Colonic mucosa (tissue), 4 donors: ENCODE measurements at regions not wholly inside any gene's neighbourhood (a gene's known extent, or its start where the extent isn't known, plus 50 kb on each side); places are given as distances from the start of the nearest gene placed in this dataset.

Experiments used
- DNase-seq: peaks from one replicate; pipeline ENCODE4 v3.0.0-alpha.2; 2020
- H3K27ac ChIP-seq: fragments of 200-600 bp; one replicate; pipeline ENCODE4 v1.8.0; 2021
- H3K27me3 ChIP-seq: fragments of 200-600 bp; one replicate; pipeline ENCODE4 v1.8.0; 2021
- H3K36me3 ChIP-seq: fragments of 200-600 bp; one replicate; pipeline ENCODE4 v1.8.0; 2021
- H3K4me1 ChIP-seq: fragments of 200-600 bp; one replicate; pipeline ENCODE4 v1.8.0; 2021; ENCODE audit warnings: mild to moderate bottlenecking
- H3K4me3 ChIP-seq: fragments of 200-600 bp; one replicate; pipeline ENCODE4 v1.8.0; 2021
- H3K9ac ChIP-seq, 2 donors: one replicate each; pipeline ENCODE4 v1.7.0; 2013; ENCODE audit warnings: control low read depth in 2 of 2, low read depth in 2 of 2, low read length in 2 of 2
- H3K9me3 ChIP-seq: fragments of 200-600 bp; one replicate; pipeline ENCODE4 v1.8.0; 2021
- CTCF ChIP-seq: fragments of 200-600 bp; IDR thresholded peaks from one replicate; pipeline ENCODE4 v1.8.0; 2022; ENCODE audit warnings: antibody characterized with exemption, mild to moderate bottlenecking
- intact Hi-C: fragments of 100-400 bp; cut with DNase I; formaldehyde crosslinking; loops from one replicate; pipeline ENCODE4 v1.14.1; 2022
- donor health status: healthy.
- donor health status: DM: no; HTN: no; CAD: no.
- donor health status: DM: no; HTN: no; CAD: no.

- intact Hi-C loops = no loop called here
- H3K27me3 ChIP-seq = no peaks in the 10 kb centered on the region
- no peak for TF ChIP-seq CTCF
- DNase-seq = no peak
- H3K9ac ChIP-seq = no peak overlapping the region
- H3K4me3 ChIP-seq = no peak overlapping the region
- no peak overlapping the region for H3K27ac ChIP-seq
- H3K9me3 ChIP-seq = no peaks in the 10 kb centered on the region
- no peaks in the 10 kb centered on the region for H3K36me3 ChIP-seq
- no peaks in the 10 kb centered on the region for H3K4me1 ChIP-seq
Observed at GRCh38 chr14:66233591-66233990, 252.6 kb upstream of the CCDC196 start.

GRCh38 chr14:66234411-66234810, 251.8 kb upstream of the CCDC196 start:
- Histone ChIP-seq H3K9ac (no peak overlapping the region), H3K27me3 (no peaks in the 10 kb centered on the region), H3K4me3 (no peak overlapping the region), H3K4me1 (no peaks in the 10 kb centered on the region), H3K27ac (no peak overlapping the region), H3K36me3 (no peaks in the 10 kb centered on the region), H3K9me3 (no peaks in the 10 kb centered on the region)
- DNase-seq = no peak
- intact Hi-C loops = no loop called here
- no peak for TF ChIP-seq CTCF

GRCh38 chr14:66237741-66238140, 248.4 kb upstream of the CCDC196 start:
- Histone ChIP-seq H3K36me3 (no peaks in the 10 kb centered on the region), H3K27me3 (no peaks in the 10 kb centered on the region), H3K9me3 (no peaks in the 10 kb centered on the region), H3K9ac (no peak overlapping the region), H3K4me3 (no peak overlapping the region), H3K27ac (no peak overlapping the region), H3K4me1 (no peaks in the 10 kb centered on the region)
- no peak for TF ChIP-seq CTCF
- DNase-seq = no peak
- intact Hi-C loops = no loop called here

- intact Hi-C loops = no loop called here
- no peak for DNase-seq
- Histone ChIP-seq H3K36me3 (no peaks in the 10 kb centered on the region), H3K27me3 (no peaks in the 10 kb centered on the region), H3K4me3 (no peak overlapping the region), H3K9ac (no peak overlapping the region), H3K4me1 (no peaks in the 10 kb centered on the region), H3K27ac (no peak overlapping the region), H3K9me3 (no peaks in the 10 kb centered on the region)
- TF ChIP-seq CTCF = no peak
Observed at GRCh38 chr14:66238969-66239368, 247.2 kb upstream of the CCDC196 start.

- Histone ChIP-seq H3K4me3 (no peak overlapping the region), H3K9me3 (no peaks in the 10 kb centered on the region), H3K27ac (no peak overlapping the region), H3K4me1 (no peaks in the 10 kb centered on the region), H3K27me3 (no peaks in the 10 kb centered on the region), H3K36me3 (no peaks in the 10 kb centered on the region), H3K9ac (no peak overlapping the region)
- intact Hi-C loops = no loop called here
- DNase-seq = no peak
- no peak for TF ChIP-seq CTCF
Observed at GRCh38 chr14:66239589-66239988, 246.6 kb upstream of the CCDC196 start.

GRCh38 chr14:66240105-66240504, 246.1 kb upstream of the CCDC196 start:
- Histone ChIP-seq H3K9ac (no peak overlapping the region), H3K27ac (no peak overlapping the region), H3K27me3 (no peaks in the 10 kb centered on the region), H3K4me3 (no peak overlapping the region), H3K36me3 (no peaks in the 10 kb centered on the region), H3K9me3 (no peaks in the 10 kb centered on the region), H3K4me1 (no peaks in the 10 kb centered on the region)
- intact Hi-C loops = no loop called here
- no peak for TF ChIP-seq CTCF
- no peak for DNase-seq
